ENCODE measurements at regions not wholly inside any gene's neighbourhood (a gene's known extent, or its start where the extent isn't known, plus 50 kb on each side); places are given as distances from the start of the nearest gene placed in this dataset.

- DNase-seq (no peak), ATAC-seq (no peak)
- H3K9me3 ChIP-seq, result no peaks in the 10 kb centered on the region
- no peak overlapping the region for H3K27ac ChIP-seq
- H3K4me1 ChIP-seq, result no peaks in the 10 kb centered on the region
- no peaks in the 10 kb centered on the region for H3K27me3 ChIP-seq
- intact Hi-C loops (cut with DNase I; ENCODE audit: low total_unique reads) (no loop called here), in situ Hi-C loops (cut with MboI; ENCODE audit: low sequenced_read_pairs in 4 of 4) (no loop called here)
- no peak for TF ChIP-seq POLR2A (IDR thresholded peaks at IDR 0.05)
- TF ChIP-seq, protein P1, sequence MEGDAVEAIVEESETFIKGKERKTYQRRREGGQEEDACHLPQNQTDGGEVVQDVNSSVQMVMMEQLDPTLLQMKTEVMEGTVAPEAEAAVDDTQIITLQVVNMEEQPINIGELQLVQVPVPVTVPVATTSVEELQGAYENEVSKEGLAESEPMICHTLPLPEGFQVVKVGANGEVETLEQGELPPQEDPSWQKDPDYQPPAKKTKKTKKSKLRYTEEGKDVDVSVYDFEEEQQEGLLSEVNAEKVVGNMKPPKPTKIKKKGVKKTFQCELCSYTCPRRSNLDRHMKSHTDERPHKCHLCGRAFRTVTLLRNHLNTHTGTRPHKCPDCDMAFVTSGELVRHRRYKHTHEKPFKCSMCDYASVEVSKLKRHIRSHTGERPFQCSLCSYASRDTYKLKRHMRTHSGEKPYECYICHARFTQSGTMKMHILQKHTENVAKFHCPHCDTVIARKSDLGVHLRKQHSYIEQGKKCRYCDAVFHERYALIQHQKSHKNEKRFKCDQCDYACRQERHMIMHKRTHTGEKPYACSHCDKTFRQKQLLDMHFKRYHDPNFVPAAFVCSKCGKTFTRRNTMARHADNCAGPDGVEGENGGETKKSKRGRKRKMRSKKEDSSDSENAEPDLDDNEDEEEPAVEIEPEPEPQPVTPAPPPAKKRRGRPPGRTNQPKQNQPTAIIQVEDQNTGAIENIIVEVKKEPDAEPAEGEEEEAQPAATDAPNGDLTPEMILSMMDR (IDR thresholded peaks at IDR 0.05 in 4 of 5, conservative IDR thresholded peaks at IDR 0.05 in 1 of 5), result no peak
- no peak overlapping the region for H3K4me3 ChIP-seq
- no peaks in the 10 kb centered on the region for H3K36me3 ChIP-seq
These were observed 174.1 kb downstream of the AHR start for GRCh38 chr7:17472518-17472917.

DNA sequence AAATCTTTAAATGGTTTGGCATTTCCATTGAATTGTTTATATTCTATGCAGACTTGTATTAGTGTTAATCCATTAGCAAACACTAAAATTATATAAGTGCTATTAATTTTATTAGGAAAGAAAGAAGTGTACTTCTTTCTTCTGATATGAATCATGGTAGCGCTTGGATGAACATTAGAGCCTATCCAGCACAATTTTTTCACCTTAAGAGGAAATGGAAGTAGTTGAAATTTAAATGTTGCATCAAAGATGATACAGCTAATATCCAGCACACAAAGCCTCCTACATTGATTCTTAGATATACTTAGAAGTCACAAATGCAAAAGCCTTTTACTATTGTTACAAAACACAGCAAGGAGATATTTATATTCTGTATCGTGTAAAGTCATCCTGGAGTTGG is 174.5 kb downstream of the AHR start:
- Histone ChIP-seq H3K4me1 (no peaks in the 10 kb centered on the region), H3K36me3 (no peaks in the 10 kb centered on the region), H3K4me3 (no peak overlapping the region), H3K27me3 (no peaks in the 10 kb centered on the region), H3K9me3 (no peaks in the 10 kb centered on the region), H3K27ac (no peak overlapping the region)
- in situ Hi-C loops (cut with MboI; ENCODE audit: low sequenced_read_pairs in 4 of 4) (no loop called here), intact Hi-C loops (cut with DNase I; ENCODE audit: low total_unique reads) (no loop called here)
- DNase-seq (no peak), ATAC-seq (no peak)
- TF ChIP-seq, protein P1 (IDR thresholded peaks at IDR 0.05 in 4 of 5, conservative IDR thresholded peaks at IDR 0.05 in 1 of 5), result no peak
- no peak for TF ChIP-seq POLR2A (IDR thresholded peaks at IDR 0.05)

- Histone ChIP-seq H3K27ac (no peak overlapping the region), H3K4me1 (no peaks in the 10 kb centered on the region), H3K36me3 (no peaks in the 10 kb centered on the region), H3K27me3 (no peaks in the 10 kb centered on the region), H3K4me3 (no peak overlapping the region), H3K9me3 (no peaks in the 10 kb centered on the region)
- no peak for ATAC-seq
- intact Hi-C loops (cut with DNase I; ENCODE audit: low total_unique reads) (no loop called here), in situ Hi-C loops (cut with MboI; ENCODE audit: low sequenced_read_pairs in 4 of 4) (no loop called here)
- TF ChIP-seq, protein P1 (IDR thresholded peaks at IDR 0.05 in 4 of 5, conservative IDR thresholded peaks at IDR 0.05 in 1 of 5), result no peak
- no peak for TF ChIP-seq POLR2A (IDR thresholded peaks at IDR 0.05)
- no peak for DNase-seq
These were observed 176.4 kb downstream of the AHR start for GRCh38 chr7:17474724-17475344.

GRCh38 chr7:17477182-17477581 is 178.7 kb downstream of the AHR start:
- H3K9me3 ChIP-seq, result no peaks in the 10 kb centered on the region
- ATAC-seq (no peak), DNase-seq (no peak)
- H3K27me3 ChIP-seq, result no peaks in the 10 kb centered on the region
- in situ Hi-C loops (cut with MboI; ENCODE audit: low sequenced_read_pairs in 4 of 4) (no loop called here), intact Hi-C loops (cut with DNase I; ENCODE audit: low total_unique reads) (no loop called here)
- TF ChIP-seq, protein P1 (IDR thresholded peaks at IDR 0.05 in 4 of 5, conservative IDR thresholded peaks at IDR 0.05 in 1 of 5), result no peak
- no peak for TF ChIP-seq POLR2A (IDR thresholded peaks at IDR 0.05)
- no peak overlapping the region for H3K27ac ChIP-seq
- H3K4me1 ChIP-seq, result no peaks in the 10 kb centered on the region
- H3K4me3 ChIP-seq, result no peak overlapping the region
- H3K36me3 ChIP-seq, result no peaks in the 10 kb centered on the region

DNA sequence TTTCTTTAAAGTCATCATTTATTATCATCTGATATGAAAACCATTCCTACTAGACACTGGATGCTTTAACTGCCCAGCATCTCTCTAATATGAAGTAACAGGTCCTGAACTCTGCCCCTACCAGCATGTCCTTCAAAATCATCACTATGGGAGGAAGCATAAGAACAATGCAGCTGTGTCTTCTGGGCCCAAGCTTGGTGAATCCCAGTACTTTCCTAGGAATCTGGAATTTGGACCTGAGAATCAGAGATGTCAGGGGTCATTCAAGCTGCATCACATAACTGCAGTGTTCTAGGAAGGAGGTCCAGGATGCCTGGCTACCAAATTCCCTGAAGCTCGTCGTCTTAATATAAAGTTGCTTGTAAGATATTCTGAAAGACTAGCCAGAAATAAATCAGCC is 182.7 kb downstream of the AHR start:
- H3K9me3 ChIP-seq, result no peaks in the 10 kb centered on the region
- H3K4me3 ChIP-seq, result no peak overlapping the region
- ATAC-seq (no peak), DNase-seq (no peak)
- H3K27ac ChIP-seq, result no peak overlapping the region
- in situ Hi-C loops (cut with MboI; ENCODE audit: low sequenced_read_pairs in 4 of 4) (no loop called here), intact Hi-C loops (cut with DNase I; ENCODE audit: low total_unique reads) (no loop called here)
- H3K4me1 ChIP-seq, result no peaks in the 10 kb centered on the region
- TF ChIP-seq, protein P1 (IDR thresholded peaks at IDR 0.05 in 4 of 5, conservative IDR thresholded peaks at IDR 0.05 in 1 of 5), result no peak
- no peaks in the 10 kb centered on the region for H3K36me3 ChIP-seq
- no peaks in the 10 kb centered on the region for H3K27me3 ChIP-seq
